Suppressor macrophage treated with lipopolysaccharide for 1 hour (primary cell): ENCODE measurements at regions not wholly inside any gene's neighbourhood (a gene's known extent, or its start where the extent isn't known, plus 50 kb on each side); places are given as distances from the start of the nearest gene placed in this dataset.
A peak's percentile ranks its signal among the peaks of the same experiment; 100 is the strongest.
"Not testable (repeated sequence)": the region's sequence is repeated elsewhere in the genome, so short reads cannot be mapped to it uniquely, and the experiment has no call there.

ENCODE experiments used
- DNase-seq, 3 donors: peaks; one replicate each; pipeline ENCODE4 v3.0.0-alpha.2; 2020 to 2022

DNA sequence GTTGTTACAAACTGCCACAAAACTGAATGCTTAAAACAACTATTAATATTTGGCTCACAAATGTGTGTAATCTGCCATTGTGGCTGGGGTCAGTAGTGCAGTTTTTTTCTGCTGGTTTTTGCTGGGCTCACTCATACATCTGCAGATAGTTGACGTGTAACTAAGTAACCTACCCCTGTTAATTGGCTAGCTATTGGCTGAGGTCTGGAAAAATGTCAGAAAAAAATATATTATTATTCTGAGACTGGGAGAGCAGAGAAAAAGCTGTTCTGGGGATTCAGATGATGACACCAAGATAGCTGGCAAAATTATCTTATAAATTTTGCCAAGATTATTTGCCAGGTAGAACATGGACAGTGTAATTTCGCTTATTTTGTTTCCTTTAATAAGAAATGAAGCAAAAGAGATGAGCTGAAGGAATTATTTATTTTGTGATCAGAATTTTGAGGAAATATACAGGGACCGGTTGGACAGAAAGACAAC, 616.1 kb upstream of the ADAMTS5 start:
- no peak for DNase-seq

DNA sequence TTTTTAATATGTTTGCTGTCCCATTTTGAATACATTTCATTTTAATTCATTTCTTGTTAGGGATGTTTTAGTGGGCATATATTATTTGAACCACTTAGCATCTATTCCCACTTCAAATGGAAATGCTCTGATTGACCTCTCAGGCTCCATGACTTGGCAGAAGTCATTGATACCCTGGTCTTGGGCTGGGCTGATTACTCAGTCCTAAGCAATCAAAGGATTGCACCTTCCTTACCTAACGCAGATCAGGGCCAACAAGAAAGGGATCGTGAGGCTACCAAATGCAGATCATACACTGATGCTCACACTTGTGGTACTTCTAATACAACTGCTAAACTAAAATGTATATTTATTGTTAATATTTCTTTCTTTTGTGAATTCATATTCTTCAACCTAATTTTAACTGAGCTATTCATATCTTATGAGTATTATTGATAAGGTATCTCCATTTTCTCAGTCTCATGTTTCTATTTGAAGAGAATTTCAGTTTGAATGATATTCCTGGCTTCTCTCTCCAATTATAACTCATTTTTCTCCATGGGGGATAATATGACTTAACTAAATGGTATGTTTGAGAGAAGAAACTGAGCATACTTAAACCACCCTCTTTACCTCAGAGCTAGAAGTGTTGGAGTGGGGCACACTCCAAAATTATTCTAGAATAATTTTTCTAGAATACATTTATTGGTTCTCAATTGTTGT, 615.5 kb upstream of the ADAMTS5 start:
- no peak for DNase-seq

DNA sequence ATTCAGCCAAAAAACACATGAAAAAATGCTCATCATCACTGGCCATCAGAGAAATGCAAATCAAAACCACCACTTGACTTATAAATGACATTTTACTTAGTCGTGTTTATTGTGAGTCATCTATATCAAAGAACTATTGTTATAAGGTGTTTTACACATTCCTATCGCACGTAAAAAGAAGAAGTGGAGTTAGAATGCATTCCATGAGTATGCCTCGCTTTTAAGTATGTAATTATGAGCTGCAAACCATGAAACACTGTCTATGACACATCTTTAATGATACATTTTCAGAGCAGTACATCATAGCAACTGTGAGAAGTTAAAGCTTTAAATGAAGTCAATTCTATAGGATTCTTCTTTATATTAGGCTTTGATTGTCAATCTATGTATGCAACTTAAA, 614.3 kb upstream of the ADAMTS5 start:
- no peak for DNase-seq

DNA sequence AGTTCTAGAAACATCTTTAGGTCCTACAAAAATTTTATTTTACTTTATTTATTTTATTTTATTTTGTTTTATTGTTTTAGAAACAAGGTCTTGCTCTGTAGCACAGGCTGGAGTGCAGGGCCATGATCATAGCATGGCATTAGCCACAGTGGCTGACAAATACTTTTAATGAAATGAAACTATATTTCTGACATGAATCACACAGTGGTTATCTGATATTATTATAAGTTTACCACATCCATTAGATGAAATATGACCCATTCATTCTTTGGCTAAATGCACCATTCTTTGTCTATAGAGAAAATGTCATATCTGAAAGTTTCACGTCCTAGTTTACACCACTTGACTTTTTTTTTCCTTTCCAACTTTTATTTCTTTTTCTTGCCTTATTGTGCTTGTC, 613.4 kb upstream of the ADAMTS5 start:
- DNase-seq = no peak

DNA sequence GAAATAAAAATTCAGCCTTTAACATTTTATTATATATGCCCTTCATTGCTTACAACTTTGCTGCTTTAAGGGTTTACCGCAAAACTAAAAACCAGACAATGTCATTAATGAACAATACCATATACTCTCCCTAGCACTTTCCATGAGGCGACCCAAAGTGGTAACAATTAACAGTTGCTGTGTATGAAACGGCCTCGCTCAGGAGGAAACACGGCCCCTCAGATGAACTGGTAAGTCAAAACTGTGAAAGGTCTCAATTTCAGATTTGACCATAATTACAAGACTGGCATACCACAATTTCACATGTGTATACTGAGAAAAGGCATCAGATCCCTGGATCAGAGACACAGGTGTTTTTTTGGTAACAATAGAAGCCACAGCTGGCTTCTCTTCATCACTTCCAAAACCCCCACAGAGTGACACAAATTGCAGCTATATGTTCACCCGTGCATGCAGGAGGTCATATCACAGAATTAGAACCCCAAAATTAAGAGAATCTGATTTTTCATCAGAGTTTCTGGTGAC, 611.9 kb upstream of the ADAMTS5 start:
- no peak for DNase-seq

DNA sequence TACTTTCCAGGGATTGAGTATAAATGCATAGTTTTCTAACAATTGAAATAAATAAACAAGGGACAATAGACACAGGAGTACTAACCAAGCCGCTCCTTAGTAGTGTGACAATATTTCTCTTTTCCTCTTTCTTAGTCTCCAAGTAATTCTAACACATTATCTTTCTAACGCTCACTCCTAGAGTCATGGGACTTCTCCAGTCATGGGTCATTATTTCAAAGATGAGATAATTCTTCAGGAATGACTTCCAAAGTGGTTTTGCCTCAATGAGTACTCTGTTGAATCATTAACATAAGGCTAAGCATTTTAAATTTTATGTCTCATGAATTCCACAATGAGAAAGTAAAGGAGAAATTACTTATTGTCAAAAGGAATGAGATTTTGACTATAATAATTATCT, 605.8 kb upstream of the ADAMTS5 start:
- no peak for DNase-seq

DNA sequence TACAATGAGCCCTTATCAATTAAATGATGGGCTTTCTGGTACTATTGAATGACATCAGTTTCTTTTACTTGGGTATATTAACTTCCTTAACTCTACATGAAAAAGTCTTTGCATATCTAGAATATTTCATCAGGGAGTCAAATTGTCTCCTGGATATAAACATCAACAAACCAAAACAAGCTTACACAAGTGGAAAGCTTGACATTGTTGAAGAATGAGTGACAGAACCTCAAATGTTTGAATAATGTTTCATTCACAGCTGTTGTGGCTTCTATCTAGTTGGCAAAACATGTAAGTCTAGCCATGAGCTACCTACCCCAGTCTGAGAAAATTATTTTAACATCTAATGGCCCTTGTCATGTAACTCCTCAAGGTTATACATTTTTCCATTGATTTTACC, 604.8 kb upstream of the ADAMTS5 start:
- no peak for DNase-seq

DNA sequence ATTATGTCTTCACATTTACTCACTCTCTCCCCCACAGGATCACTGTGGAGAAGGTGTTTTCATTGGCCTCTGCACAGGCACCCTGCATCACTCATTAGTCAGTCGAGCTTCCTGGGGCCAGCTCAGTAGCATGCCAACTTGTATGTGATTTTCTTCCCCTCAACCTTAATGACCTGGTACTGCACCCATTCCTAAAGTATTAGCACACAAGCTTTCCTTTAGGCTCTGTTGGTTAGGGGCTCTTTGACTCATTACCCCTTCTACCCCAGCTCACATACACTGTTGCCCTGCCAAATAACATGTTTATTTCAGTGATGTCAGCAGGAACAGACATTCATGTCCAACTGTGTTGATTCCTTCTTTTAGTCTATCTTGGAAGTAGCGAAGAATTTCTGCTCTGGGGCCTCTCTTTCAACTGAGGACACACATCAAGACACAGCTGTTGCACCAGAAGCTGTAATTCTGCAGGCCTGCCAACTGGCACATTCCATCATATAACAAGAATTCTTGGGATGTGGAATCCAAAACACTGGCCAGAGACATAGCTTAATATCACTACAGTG, 603.5 kb upstream of the ADAMTS5 start:
- no peak for DNase-seq

DNA sequence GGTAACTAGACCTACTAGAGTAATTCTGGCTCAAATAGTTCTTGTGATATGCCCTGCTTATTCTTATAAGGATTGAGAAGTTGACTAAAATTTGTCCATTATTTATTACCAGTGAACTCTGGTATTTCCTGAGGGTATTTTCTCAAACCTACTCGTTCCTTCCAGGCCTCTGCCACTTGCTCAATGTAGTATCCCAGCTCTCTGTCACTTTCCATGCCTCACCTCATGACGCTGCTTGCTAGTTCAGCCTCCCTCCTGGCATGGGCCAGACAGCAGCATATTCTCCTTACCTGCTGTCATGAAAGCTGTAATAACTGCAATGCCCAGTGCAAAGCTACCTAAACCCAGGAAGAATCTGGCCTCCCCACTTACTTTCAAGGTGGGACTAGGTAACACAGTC, 602.9 kb upstream of the ADAMTS5 start:
- DNase-seq = no peak

DNA sequence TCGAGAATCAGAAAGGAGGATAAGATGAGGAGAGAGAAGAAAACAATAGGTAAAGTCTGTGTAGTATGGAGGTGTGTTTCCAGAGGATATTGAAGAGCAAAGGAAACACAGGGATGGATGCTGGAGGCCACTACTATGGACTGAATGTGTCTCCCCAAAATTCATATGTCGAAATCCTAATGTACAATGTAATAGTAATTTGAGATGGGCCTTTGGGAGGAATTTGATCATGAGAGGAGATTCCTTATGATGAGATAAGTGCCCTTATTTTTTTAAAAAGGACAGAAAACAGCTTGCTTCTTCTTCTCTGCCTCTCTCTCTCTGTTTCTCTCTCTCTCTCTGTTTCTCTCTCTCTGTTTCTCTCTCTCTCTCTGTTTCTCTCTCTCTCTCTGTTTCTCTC, 602.2 kb upstream of the ADAMTS5 start:
- DNase-seq = no peak

DNA sequence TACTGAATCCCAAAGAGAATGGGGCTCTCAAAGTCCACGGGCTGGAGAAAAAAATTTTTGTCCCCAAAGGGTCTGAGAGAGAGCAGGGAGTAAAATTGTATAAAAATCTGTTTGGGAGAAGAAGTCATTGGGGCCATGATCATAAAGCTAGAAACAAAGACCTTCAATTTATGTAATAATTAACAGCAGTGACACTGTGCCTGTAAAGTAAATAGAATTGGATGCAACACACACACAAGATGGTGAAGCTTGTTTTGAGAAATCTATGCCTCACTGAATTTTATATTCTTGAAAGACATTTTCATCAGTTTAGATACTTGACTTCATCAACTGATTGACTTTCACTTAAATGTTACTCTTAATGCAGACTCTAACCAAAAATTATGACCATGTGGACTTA, 600.5 kb upstream of the ADAMTS5 start:
- no peak for DNase-seq

DNA sequence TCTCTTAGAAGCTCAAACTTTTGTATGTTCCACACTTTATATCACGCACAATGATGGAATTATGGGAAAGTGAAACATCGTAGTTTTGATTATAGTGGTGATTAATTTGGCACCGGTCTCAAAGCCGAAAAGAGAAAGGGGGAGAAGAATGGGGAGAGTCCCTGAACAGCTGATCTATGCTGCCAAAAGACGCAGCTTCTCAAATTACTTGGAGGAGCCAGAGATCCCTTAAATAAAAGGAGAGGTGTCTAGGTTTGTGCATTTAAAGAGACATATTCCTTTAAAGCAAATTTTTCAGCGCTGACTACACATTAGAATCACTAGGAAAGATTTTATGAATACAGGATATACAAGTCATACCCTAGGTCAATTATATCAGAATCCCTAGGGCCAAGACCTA, 599.6 kb upstream of the ADAMTS5 start:
- DNase-seq = no peak

DNA sequence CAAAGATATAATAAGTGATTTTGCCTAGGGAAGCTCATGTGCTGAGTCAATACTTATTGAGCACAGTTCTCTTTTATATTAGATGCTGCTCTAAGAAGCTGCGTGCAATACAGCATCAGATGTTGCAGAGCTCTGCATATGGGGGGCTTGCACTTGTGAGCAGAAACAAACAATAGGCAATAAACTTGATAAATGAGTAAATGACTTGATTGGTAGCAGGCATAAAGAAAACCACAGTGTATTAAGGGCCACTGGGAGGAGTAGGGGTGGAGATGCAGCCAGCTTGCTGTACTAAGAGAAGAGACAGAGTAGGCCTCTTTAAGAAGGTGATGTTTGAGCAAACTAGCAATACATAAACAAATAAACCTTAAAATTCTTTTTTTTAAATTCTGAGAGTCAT, 598.5 kb upstream of the ADAMTS5 start:
- DNase-seq = no peak

DNA sequence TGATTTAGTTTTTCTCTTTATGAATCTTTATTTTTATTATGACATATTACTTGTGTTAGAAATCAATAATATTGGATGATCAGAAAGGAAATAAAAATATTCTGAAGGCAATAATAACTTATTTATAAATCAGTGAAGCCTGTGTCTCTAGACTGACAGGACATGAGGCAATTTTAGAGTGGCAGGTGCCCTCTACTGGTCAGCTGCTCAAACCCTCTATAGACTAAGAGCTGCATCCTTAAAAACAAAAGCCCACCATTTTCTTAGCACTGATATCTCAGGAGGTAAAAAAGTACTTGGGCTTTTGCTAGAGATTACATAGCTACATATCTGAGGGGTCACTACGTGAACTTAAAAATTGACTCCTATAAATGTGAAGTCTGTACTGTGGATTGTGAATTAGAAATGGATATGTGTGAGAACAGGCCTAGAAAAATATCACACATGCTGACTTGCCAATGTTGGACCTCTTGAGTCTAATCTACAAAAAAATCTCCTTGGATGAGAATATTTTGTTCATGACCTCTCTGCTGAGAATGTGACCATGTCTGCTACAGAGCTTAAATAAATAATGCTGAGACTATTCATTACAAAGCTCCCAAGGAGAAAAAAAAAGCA, 597.9 kb upstream of the ADAMTS5 start:
- DNase-seq = peak; percentile 38 to 39 (median 38)

DNA sequence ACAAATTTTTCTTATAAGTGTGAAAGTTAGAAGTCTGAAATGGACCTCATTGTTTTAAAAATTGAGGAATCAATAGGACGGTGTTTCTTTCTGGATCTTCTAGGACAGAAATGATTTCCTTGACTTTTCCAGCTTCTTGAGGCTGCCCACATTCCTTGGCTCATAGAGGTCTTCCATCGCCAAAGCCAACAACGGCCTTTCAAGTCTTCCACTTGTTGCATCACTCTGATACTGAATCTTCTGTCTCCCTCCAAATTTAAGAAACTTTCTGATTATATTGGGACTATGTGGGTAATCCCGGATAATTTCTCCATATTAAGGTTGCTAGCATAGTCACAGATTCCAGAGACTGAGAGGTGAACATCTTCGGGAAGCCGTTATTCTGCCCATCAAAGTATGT, 595.4 kb upstream of the ADAMTS5 start:
- DNase-seq = no peak

DNA sequence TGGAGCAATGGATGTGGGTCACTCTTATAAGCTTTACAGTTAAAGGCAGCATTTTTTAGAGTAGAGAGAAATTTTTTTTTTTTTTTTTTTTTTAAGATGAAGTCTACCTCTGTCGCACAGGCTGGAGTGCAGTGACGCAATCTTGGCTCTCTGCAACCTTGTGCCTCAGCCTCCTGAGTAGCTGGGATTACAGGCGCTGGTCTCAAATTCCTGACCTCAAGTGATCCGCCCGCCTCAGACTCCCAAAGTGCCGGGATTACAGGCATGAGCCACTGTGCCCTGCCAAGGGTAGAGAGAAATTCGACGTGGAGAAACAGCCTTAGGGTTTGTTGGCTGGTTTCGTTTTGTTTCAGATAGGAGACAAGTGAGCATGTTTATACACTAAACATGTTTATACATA, 594.2 kb upstream of the ADAMTS5 start:
- no peak for DNase-seq

DNA sequence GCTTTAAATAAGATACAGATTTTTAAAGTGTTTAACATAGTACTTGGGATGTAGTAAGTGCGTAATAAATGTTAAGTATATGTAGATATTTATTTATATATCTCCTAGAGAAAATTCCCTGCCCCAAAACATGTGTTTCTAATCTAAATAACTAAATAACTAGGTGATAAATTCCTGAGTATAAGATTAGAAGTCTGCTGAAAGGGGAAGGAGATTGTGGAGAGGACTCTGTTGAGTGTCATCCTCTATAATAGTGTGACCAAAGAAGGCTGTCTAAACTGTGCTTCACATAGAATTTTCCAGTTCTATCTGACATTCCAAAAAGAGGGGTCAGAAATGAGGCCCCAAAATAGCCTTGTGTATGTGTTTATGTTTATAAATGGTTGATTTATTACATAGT, 590.5 kb upstream of the ADAMTS5 start:
- no peak for DNase-seq

DNA sequence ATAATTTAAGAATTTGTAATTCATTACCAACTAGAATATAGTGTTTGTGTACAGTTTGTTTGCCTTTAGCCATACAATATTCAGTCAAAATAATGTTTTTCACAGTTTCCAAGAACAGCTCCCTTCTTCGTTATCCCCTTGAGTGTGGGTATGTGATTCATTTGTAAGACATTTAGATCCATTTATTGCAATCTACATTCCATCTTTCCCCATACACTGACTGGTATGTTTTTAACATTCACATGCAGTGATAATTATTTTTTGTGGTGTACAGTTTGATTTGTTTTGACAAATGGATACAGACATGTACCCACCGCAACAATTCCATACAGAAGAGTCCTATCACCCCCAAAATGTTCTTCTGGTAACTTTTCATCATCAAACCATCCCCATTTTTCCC, 589.1 kb upstream of the ADAMTS5 start:
- DNase-seq = no peak

DNA sequence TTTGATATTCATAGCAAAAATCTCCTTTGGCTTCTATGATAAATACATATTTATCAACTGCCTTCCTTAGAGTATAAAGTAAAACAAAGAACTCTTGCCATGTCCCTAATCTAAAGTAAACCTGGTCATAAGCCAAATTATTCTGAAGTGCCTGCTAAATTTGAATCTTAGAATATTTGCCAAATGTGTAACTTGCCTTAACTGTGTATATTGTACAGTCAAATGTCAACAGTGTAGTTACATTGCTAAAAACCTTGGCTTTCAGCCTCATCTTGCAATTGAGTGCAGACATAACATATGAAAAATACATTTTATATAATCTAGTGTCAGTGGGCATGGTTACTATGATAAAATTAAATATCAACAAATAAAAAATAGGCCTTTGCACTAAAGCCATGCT, 583.4 kb upstream of the ADAMTS5 start:
- no peak for DNase-seq

DNA sequence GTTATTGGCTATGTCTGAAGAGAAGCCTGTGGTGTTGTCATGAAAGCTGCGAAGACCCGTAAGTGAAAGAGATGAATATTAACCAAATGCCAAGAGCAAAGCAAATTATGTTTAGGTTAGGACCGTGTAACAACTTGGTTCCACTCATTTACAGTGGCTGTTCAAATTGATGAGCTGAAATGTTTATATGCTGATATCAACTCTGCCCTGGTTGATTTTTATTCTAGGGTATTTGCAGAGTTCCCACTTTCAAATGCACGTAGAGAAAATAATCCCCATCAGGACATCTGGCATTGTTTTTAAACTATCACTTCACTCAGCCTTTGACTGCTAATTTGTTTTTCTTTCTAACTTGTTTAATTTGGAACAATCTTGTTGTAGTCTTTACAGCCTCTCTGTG, 581.6 kb upstream of the ADAMTS5 start:
- no peak for DNase-seq

DNA sequence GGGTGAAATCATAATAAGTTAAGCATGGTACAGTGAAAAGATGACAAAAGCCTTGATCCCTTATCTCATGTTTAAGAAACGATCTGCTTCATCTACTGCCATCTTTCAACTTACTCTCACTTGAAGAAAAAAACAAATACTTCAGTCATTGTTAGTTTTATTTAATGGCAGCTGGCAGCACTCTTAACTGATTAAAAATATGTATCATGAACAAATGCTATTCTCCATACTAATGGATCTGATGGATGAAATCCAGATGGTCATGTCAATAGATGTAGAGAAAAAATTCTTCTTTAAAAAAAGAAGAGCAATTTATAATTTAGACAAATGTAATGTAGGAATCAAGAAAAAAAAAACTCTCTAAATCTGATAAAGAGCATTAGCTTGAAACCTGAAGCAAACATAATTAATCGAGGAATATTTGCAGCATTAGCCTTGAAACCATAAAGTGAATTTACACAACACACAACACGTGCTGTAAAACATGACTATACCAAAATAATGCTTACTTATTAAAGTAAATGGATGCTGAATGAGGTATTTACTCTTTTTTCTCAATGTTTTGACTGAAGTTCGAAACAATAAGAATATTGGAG, 579.0 kb upstream of the ADAMTS5 start:
- DNase-seq = no peak

DNA sequence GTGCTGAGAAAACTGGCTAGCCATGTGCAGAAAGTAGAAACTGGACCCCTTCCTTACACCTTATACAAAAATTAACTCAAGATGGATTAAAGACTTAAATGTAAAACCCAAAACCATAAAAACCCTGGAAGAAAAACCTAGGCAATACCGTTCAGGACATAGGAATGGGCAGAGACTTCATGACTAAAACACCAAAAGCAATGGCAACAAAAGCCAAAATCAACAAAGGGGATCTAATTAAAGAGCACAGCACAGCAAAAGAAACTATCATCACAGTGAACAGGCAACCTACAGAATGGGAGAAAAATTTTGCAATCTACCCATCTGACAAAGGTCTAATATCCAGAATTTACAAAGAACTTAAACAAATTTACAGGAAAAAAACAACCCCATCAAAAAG, 575.2 kb upstream of the ADAMTS5 start:
- not testable (repeated sequence) for DNase-seq

DNA sequence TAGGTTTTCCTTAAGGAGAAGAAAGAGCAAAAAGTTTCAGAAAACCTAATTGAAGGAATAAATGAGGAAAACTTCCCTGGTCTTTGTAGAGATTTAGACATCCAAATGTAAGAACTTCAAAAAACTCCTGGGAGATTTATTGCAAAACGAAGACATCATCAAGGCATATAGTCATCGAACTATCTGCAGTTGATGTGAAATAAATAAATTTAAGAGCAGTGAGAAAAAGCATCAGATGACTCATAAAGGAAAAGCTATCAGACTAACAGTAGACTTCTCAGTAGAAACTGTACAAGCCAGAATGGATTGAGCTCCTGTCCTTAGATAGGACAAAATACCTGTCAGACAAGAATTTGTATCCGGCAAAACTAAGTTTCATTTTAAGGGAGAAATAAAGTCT, 569.4 kb upstream of the ADAMTS5 start:
- no peak for DNase-seq

DNA sequence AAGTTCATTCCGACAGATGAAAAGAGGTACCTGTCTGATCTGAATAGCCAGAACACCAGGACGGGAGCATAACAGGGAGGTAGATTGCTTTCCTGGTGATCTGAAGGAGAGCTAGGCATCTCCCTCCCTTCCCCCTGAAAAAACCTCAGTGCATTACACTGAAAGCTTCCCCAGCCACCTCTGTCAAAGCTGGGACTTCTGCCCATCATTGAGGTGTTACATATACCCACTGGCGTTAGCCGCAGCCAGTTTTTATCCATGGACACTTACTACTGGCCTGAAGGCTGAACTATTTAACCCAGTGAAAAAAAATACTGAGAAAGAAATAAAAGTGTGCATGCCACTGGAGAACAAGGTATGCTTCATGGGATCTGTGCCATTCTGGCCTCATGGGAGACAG, 568.3 kb upstream of the ADAMTS5 start:
- DNase-seq = no peak
